NCI-H226 (cell line): ENCODE measurements at regions not wholly inside any gene's neighbourhood (a gene's known extent, or its start where the extent isn't known, plus 50 kb on each side); places are given as distances from the start of the nearest gene placed in this dataset.
"Not testable (repeated sequence)": the region's sequence is repeated elsewhere in the genome, so short reads cannot be mapped to it uniquely, and the experiment has no call there.

Source experiments
- DNase-seq: peaks from one replicate; pipeline ENCODE4 v3.0.0-alpha.2; 2015

- peak; percentile 8 for DNase-seq
Measured at GRCh38 chr5:122674385-122674784, 100.5 kb upstream of the SNX2 start.

- no peak for DNase-seq
Measured at GRCh38 chr5:122680623-122681350, 94.1 kb upstream of the SNX2 start.

GRCh38 chr5:122683631-122684030 lies 91.2 kb upstream of the SNX2 start:
- no peak for DNase-seq

GRCh38 chr5:122690266-122690665 lies 84.6 kb upstream of the SNX2 start:
- DNase-seq: no peak

- no peak for DNase-seq
Measured at GRCh38 chr5:122691931-122692330, 82.9 kb upstream of the SNX2 start.

GRCh38 chr5:122693963-122694362 lies 80.9 kb upstream of the SNX2 start:
- DNase-seq: no peak

GRCh38 chr5:122694884-122695283 lies 80.0 kb upstream of the SNX2 start:
- DNase-seq: no peak

GRCh38 chr5:122696735-122697134 lies 78.1 kb upstream of the SNX2 start:
- not testable (repeated sequence) for DNase-seq

GRCh38 chr5:122697191-122697590 lies 77.7 kb upstream of the SNX2 start:
- DNase-seq: no peak

GRCh38 chr5:122699201-122699600 lies 75.7 kb upstream of the SNX2 start:
- DNase-seq: no peak

GRCh38 chr5:122701640-122702523 lies 73.0 kb upstream of the SNX2 start:
- no peak for DNase-seq

GRCh38 chr5:122702524-122702875 lies 72.4 kb upstream of the SNX2 start:
- DNase-seq: no peak

GRCh38 chr5:122703203-122703602 lies 71.7 kb upstream of the SNX2 start:
- no peak for DNase-seq

- peak; percentile 22 for DNase-seq
Measured at GRCh38 chr5:122704247-122705036, 70.4 kb upstream of the SNX2 start.

- DNase-seq: no peak
Measured at GRCh38 chr5:122705851-122706250, 69.0 kb upstream of the SNX2 start.

- DNase-seq: no peak
Measured at GRCh38 chr5:122707796-122708195, 67.1 kb upstream of the SNX2 start.

GRCh38 chr5:122713041-122713440 lies 61.8 kb upstream of the SNX2 start:
- DNase-seq: no peak

GRCh38 chr5:122715095-122715494 lies 59.8 kb upstream of the SNX2 start:
- DNase-seq: peak; percentile 53

- no peak for DNase-seq
Measured at GRCh38 chr5:122718611-122719010, 56.3 kb upstream of the SNX2 start.

GRCh38 chr5:122719991-122720746 lies 54.7 kb upstream of the SNX2 start:
- DNase-seq: no peak

- DNase-seq: no peak
Measured at GRCh38 chr5:122721127-122721526, 53.8 kb upstream of the SNX2 start.

GRCh38 chr5:122722341-122722740 lies 52.5 kb upstream of the SNX2 start:
- DNase-seq: no peak
